Aorta (tissue), 5 donors: ENCODE measurements at regions not wholly inside any gene's neighbourhood (a gene's known extent, or its start where the extent isn't known, plus 50 kb on each side); places are given as distances from the start of the nearest gene placed in this dataset.

ENCODE experiments used
- ATAC-seq: fragments of 200-7000 bp; cut with Tn5 transposase; one replicate; pipeline ENCODE4 v1.9.1; 2022; ENCODE audit warnings: moderate library complexity; ENCODE audit not compliant: low FRiP score
- DNase-seq, 2 donors: peaks; one replicate each; pipeline ENCODE4 v3.0.0-alpha.2; 2020
- H3K27ac ChIP-seq, 2 donors: one replicate each; pipeline ENCODE4 v1.5.1; 2013; ENCODE audit warnings: low read length in 2 of 2, mild to moderate bottlenecking in 2 of 2, moderate library complexity in 2 of 2, control low read depth in 1 of 2, inconsistent platforms in 1 of 2, low read depth in 1 of 2
- H3K27me3 ChIP-seq, 2 donors: one replicate each; pipeline ENCODE4 v1.6.1; 2013; ENCODE audit warnings: control low read depth in 1 of 2, low read length in 1 of 2, mild to moderate bottlenecking in 1 of 2, moderate library complexity in 1 of 2; ENCODE audit not compliant: insufficient read depth in 2 of 2, control insufficient read depth in 1 of 2
- H3K36me3 ChIP-seq, 2 donors: one replicate each; pipeline ENCODE4 v1.6.1; 2013; ENCODE audit warnings: control low read depth in 1 of 2, low read length in 1 of 2, mild to moderate bottlenecking in 1 of 2; ENCODE audit not compliant: insufficient read depth in 2 of 2, control insufficient read depth in 1 of 2
- H3K4me1 ChIP-seq, 2 donors: one replicate each; pipeline ENCODE4 v1.6.1; 2013; ENCODE audit warnings: low read length in 2 of 2, control low read depth in 1 of 2, mild to moderate bottlenecking in 1 of 2, moderate library complexity in 1 of 2; ENCODE audit not compliant: insufficient read depth in 2 of 2, control insufficient read depth in 1 of 2
- H3K4me3 ChIP-seq, 2 donors: one replicate each; pipeline ENCODE4 v1.5.1; 2013; ENCODE audit warnings: low read length in 2 of 2, control low read depth in 1 of 2, mild to moderate bottlenecking in 1 of 2
- H3K9me3 ChIP-seq: one replicate; pipeline ENCODE4 v1.6.1; 2013; ENCODE audit warnings: mild to moderate bottlenecking, low read length; ENCODE audit not compliant: control insufficient read depth
- WGBS, 2 donors: extraction: QIAGEN DNeasy Blood & Tissue Kit; methylation state at CpG; one replicate each; pipeline ENCODE4 v1.1.7; 2013; 5-methylcytosine and 5-hydroxymethylcytosine counted together
- intact Hi-C, 2 donors: fragments of 100-400 bp; cut with DNase I; formaldehyde crosslinking; loops; one replicate each; pipeline versions ENCODE4 v1.14.2 to v1.15.0; 2022
- donor health status: healthy with polysubstance abuse.
- donor health status: Bipolar disorder and iron deficiency.
- donor health status: DM: no; HTN: no; CAD: no.
- donor health status: DM: no; HTN: no; CAD: no.
- donor health status: DM: yes; HTN: yes; CAD: no.

DNA sequence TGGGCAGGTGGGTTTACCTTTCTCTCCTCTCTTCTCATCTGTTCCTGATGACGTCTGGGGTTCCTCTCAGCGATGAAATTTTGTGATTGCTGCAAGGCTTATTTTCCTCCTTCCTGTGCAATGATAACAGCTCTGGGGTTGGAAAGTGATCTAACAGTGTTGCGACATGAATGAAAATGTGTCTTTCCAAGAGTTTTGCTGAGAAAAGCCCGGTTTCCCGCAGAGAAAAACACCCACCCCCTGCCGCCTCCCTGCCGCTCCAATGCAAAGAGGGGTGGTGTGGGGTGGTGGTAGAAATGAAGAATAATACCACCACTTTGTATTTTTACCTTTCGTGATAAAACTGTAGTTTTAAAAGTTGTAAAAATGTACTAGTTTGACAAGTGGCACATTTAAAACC, 232.0 kb downstream of the OLFM4 start:
- intact Hi-C loops: no loop called here
- H3K9me3 ChIP-seq: no peaks in the 10 kb centered on the region
- no peak overlapping the region for H3K27ac ChIP-seq
- DNase-seq: no peak
- 35 to 45% methylated on average over 8 of the region's 8 CpGs for WGBS, 2 donors
- H3K27me3 ChIP-seq: peaks cover 0 to 2% of the 10 kb centered on the region in 2 donors
- ATAC-seq: no peak
- no peak overlapping the region for H3K4me3 ChIP-seq
- no peaks in the 10 kb centered on the region for H3K4me1 ChIP-seq
- no peaks in the 10 kb centered on the region for H3K36me3 ChIP-seq

- DNase-seq: no peak
- intact Hi-C loops: no loop called here
- Histone ChIP-seq H3K4me1 (no peaks in the 10 kb centered on the region), H3K4me3 (no peak overlapping the region), H3K36me3 (no peaks in the 10 kb centered on the region), H3K27me3 (no peaks in the 10 kb centered on the region), H3K27ac (no peak overlapping the region), H3K9me3 (no peaks in the 10 kb centered on the region)
- ATAC-seq: no peak
Measured at GRCh38 chr13:53264751-53265385, 236.3 kb downstream of the OLFM4 start.

DNA sequence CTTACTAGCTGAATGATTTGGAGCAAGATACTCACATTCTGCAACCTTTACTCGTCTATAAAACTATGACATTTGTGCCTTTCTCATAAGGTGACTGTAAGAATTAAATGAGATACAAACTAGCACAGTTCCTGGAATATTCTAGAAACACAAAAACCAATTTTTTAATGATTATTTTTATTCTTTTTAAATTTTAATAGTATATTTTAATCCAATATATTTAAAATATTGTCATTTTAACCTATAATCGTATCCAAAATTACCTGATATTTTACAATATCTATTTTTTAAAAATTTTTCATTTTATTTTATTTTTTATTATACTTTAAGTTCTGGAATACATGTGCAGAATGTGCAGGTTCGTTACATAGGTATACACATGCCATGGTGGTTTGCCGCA, 238.1 kb downstream of the OLFM4 start:
- ATAC-seq (no peak), DNase-seq (no peak)
- Histone ChIP-seq H3K4me3 (no peak overlapping the region), H3K27ac (no peak overlapping the region), H3K36me3 (no peaks in the 10 kb centered on the region), H3K9me3 (no peaks in the 10 kb centered on the region), H3K27me3 (no peaks in the 10 kb centered on the region), H3K4me1 (no peaks in the 10 kb centered on the region)
- intact Hi-C loops: no loop called here
- WGBS, 2 donors: 75 to 78% methylated on average over 4 of the region's 4 CpGs

DNA sequence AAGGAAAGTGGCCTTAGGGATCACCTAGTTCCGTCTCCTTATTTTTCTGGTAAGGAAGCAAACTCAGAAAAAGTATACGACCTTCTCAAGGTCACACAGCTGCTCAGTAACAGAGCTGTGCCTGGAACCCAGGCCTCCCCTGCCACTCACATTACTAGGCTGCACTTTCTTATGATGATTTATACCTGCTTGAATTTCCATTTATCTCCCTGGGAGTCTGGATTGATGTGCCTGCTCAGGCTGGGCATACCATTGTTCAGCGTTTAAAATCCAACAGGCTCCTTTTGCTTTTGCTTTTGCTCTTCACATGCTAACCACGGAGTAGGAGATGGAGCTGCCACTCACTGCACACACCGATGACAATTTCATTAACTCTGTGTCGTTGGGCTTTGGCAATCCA, 241.0 kb downstream of the OLFM4 start:
- Histone ChIP-seq H3K36me3 (no peaks in the 10 kb centered on the region), H3K4me3 (no peak overlapping the region), H3K4me1 (no peaks in the 10 kb centered on the region), H3K9me3 (no peaks in the 10 kb centered on the region), H3K27ac (no peak overlapping the region), H3K27me3 (no peaks in the 10 kb centered on the region)
- WGBS, 2 donors: 59% methylated on average over 6 of the region's 6 CpGs
- ATAC-seq (no peak), DNase-seq (no peak)
- intact Hi-C loops: no loop called here

DNA sequence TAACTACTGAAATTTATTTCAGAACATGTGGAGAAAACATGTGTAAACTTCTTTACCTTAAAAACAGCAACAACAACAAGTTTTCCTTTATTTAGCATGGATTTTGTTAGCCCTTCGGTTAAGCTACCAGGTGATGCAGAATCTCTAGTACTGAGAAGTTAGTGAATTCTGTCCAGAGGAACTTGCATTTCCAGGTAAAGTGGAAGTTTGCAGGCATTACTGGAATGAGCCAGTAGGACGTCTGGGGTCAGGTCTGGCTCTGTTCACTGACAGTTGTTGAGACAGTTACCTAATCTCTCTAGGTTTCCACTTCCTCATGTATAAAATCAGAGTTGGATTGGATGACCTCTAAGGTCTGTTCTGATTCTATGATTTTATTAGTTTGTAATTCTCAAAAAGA, 244.3 kb downstream of the OLFM4 start:
- no peaks in the 10 kb centered on the region for H3K9me3 ChIP-seq
- H3K4me3 ChIP-seq: no peak overlapping the region
- intact Hi-C loops: no loop called here
- ATAC-seq (no peak), DNase-seq (no peak)
- no peak overlapping the region for H3K27ac ChIP-seq
- H3K4me1 ChIP-seq: no peaks in the 10 kb centered on the region
- no peaks in the 10 kb centered on the region for H3K27me3 ChIP-seq
- 54 to 58% methylated on average over 2 of the region's 2 CpGs for WGBS, 2 donors
- H3K36me3 ChIP-seq: no peaks in the 10 kb centered on the region

- Histone ChIP-seq H3K9me3 (peaks cover 1% of the 10 kb centered on the region), H3K4me3 (no peak overlapping the region), H3K27me3 (no peaks in the 10 kb centered on the region), H3K4me1 (no peaks in the 10 kb centered on the region), H3K36me3 (no peaks in the 10 kb centered on the region), H3K27ac (no peak overlapping the region)
- intact Hi-C loops: no loop called here
- ATAC-seq (no peak), DNase-seq (no peak)
- WGBS, 2 donors: 17 to 26% methylated on average over 2 of the region's 2 CpGs
Measured at GRCh38 chr13:53276265-53276664, 247.7 kb downstream of the OLFM4 start.

DNA sequence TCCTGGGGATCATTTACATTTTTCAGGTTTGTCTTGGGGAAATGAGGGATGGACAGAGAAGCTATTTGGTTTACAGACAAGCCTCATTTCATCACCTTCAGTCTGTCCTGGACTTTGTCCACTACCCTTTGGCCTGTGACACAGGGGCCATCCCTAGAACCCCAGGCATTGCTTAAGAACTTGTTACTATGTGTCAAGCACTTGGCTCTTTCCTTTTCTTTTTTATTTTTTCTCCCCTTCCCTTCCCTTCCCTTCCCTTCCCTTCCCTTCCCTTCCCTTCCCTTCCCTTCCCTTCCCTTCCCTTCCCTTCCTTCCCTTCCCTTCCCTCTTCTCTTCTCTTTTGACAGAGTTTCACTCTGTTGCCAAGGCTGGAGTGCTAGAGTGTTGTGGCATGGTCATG, 253.1 kb downstream of the OLFM4 start:
- H3K4me1 ChIP-seq: no peaks in the 10 kb centered on the region
- peaks cover 1% of the 10 kb centered on the region for H3K9me3 ChIP-seq
- intact Hi-C loops: no loop called here
- no peak overlapping the region for H3K4me3 ChIP-seq
- DNase-seq: no peak
- H3K27me3 ChIP-seq: no peaks in the 10 kb centered on the region
- ATAC-seq: no peak
- H3K27ac ChIP-seq: no peak overlapping the region
- H3K36me3 ChIP-seq: no peaks in the 10 kb centered on the region

- ATAC-seq: no peak
Measured at GRCh38 chr13:53285896-53286430, 257.4 kb downstream of the OLFM4 start.

DNA sequence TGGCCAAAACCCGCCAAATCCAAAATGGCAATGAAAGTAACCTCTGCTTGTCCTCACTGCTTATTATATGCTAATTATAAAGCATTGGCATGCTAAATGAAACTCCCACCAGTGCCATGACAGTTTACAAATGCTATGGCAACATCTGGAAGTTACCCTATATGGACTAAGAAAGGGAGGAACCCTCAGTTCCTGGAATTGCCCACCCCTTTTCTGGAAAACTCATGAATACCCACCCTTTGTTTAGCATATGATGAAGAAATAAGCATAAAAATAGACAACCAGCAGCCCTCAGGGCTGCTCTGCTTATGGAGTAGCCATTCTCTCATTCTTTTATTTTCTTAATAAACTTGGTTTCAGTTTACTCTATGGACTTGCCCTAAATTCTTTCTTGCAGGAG, 269.8 kb downstream of the OLFM4 start:
- Histone ChIP-seq H3K36me3 (no peaks in the 10 kb centered on the region), H3K27ac (no peak overlapping the region), H3K4me1 (no peaks in the 10 kb centered on the region), H3K27me3 (no peaks in the 10 kb centered on the region), H3K4me3 (no peak overlapping the region), H3K9me3 (no peaks in the 10 kb centered on the region)
- intact Hi-C loops: no loop called here
- 81 to 87% methylated on average over 1 of the region's 1 CpG for WGBS, 2 donors
- DNase-seq (no peak), ATAC-seq (no peak)

More at GRCh38 chr13:53285896-53286430, 257.4 kb downstream of the OLFM4 start:
- no peak overlapping the region for H3K27ac ChIP-seq
- WGBS, 2 donors: 28 to 39% methylated on average over 7 of the region's 7 CpGs
- no peaks in the 10 kb centered on the region for H3K9me3 ChIP-seq
- no peak overlapping the region for H3K4me3 ChIP-seq
- H3K36me3 ChIP-seq: no peaks in the 10 kb centered on the region
- DNase-seq: no peak
- intact Hi-C loops: no loop called here
- no peaks in the 10 kb centered on the region for H3K4me1 ChIP-seq
- H3K27me3 ChIP-seq: no peaks in the 10 kb centered on the region
